Adrenal gland (tissue), 5 donors: ENCODE measurements at regions not wholly inside any gene's neighbourhood (a gene's known extent, or its start where the extent isn't known, plus 50 kb on each side); places are given as distances from the start of the nearest gene placed in this dataset.

Experiments
- CTCF ChIP-seq, 6 experiments: fragments of 450-650 bp in 4 of 6; fragments of 200-600 bp in 2 of 6; sonication (generic) in 1 of 6; IDR thresholded peaks; 1 replicate in 5 of 6; 2 replicates in 1 of 6; pipeline versions ENCODE4 v1.5.1 to v1.8.0; 2016 to 2021; ENCODE audit warnings: antibody characterized with exemption in 6 of 6, mild to moderate bottlenecking in 2 of 6, moderate library complexity in 1 of 6
- POLR2A ChIP-seq, 2 donors: fragments of 450-650 bp; IDR thresholded peaks; one replicate each; pipeline ENCODE4 v1.6.1; 2017; ENCODE audit warnings: antibody characterized with exemption in 2 of 2, mild to moderate bottlenecking in 2 of 2, moderate library complexity in 1 of 2
- donor health status: DM: no; HTN: no; CAD: no.

- TF ChIP-seq POLR2A (IDR thresholded peaks at IDR 0.05) = no peak
- TF ChIP-seq CTCF (IDR thresholded peaks at IDR 0.05) = no peak
These were observed 297.8 kb downstream of the KLF6 start for GRCh38 chr10:3487228-3487627.
